Hematopoietic multipotent progenitor cell treated with erythropoietin and hydrocortisone succinate and interleukin-3 and kit ligand, for 8 days (in vitro differentiated cells): ENCODE measurements at regions not wholly inside any gene's neighbourhood (a gene's known extent, or its start where the extent isn't known, plus 50 kb on each side); places are given as distances from the start of the nearest gene placed in this dataset.

Source experiments
- DNase-seq: peaks from one replicate; pipeline ENCODE4 v3.0.0-alpha.2; 2015

- no peak for DNase-seq
Measured at GRCh38 chr3:30341079-30341478, 265.3 kb upstream of the TGFBR2 start.

- DNase-seq = no peak
Measured at GRCh38 chr3:30341851-30342250, 264.6 kb upstream of the TGFBR2 start.

DNA sequence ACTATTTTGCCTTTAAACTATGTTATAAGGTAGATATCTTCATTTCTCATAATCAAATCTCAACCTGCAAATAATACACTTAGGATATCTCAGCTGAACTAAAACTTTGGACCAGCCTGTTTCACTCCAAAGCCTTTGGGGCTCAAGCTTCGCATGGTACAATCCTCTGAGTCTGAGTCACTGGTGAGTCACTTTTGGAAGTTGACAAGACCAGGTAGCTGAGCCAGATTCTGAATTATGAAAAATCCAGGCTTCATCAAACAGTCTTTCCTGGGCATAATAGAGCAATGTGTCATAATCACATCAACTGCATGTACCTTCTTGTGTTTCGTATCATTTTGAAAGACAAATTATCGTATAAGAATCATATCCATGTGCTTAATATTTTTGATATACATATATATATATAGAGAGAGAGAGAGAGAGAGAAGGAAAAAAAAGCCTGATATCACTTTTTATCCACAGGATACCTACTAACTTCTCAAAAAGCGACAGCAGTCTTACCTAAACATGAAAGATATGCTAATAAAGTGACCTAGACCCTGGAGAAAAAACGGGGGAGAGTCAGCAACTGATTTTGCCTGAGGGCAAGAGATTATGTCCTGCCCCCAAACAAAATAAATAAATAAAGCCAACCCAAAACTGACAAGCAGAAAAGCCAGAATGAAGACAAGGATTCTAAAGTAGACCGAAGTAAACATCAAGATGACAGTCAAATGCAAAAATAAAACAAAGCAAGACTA is 263.9 kb upstream of the TGFBR2 start:
- DNase-seq = no peak

- DNase-seq = no peak
Measured at GRCh38 chr3:30343067-30343831, 263.2 kb upstream of the TGFBR2 start.

- DNase-seq = no peak
Measured at GRCh38 chr3:30343861-30344260, 262.5 kb upstream of the TGFBR2 start.

GRCh38 chr3:30344288-30344687 is 262.1 kb upstream of the TGFBR2 start:
- no peak for DNase-seq

DNA sequence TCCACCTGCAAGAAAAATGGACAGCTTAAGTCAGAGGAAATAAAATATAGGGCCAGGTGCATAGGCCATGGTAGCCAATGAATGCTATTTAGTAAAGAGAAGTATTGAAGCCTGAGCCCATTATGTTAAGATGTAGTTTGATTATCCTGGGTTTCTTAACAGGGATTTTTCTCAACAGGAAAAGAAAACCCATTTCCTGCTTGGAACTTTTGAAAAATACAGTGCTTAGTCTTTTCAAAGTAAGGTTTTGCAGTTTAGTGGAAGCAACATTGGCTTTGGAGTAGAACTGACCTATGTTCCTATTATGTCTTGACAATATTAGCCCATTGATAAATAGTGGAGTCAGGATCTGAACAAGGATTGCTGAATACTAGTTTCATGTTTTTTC is 259.5 kb upstream of the TGFBR2 start:
- DNase-seq = no peak

DNA sequence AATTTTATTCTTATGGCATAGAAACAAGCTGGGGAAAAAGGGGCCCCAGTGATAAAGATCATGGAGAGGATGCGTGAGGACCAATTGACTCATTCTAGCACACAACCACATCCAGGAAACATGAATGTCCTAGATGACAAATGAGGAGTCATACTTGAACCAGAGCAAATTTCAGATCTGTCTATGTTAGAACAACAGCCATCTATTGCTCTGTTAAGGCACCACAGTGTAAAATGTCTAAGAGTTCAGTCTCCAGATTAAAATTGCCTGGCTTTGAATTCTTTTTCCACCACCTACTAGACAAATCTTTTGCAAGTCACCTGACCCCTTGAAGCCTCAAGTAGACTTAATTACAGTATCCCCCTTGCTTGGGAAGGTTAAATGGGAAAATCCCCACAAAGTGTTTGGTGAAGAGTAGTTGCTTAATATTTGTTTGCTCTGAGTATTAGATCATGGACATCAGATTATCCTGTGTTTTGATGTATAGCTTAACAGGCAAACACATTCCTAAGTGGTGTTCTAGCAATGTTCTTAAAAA is 258.7 kb upstream of the TGFBR2 start:
- DNase-seq = no peak

- no peak for DNase-seq
Measured at GRCh38 chr3:30349507-30349906, 256.9 kb upstream of the TGFBR2 start.

DNA sequence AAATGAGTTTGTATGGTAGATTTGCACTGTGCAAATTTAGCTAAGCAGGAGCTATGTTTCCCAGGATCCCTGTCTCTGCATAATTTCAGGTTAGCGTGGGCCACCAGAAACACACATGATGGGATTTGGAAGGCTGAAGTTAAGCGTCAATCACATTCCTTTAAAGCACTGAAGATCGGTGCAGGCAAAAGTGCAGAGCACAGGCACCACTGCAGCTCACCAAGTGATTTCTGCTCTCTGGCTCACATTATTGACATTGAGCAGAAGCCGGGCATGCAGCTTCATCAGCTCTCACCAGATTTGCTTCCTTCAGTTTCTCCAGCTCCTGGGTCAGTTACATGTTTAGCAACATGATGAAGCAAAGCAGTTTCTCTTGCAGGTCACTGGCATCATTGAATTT is 256.4 kb upstream of the TGFBR2 start:
- DNase-seq = no peak

GRCh38 chr3:30350901-30351300 is 255.5 kb upstream of the TGFBR2 start:
- no peak for DNase-seq

- no peak for DNase-seq
Measured at GRCh38 chr3:30352410-30353318, 253.7 kb upstream of the TGFBR2 start.

DNA sequence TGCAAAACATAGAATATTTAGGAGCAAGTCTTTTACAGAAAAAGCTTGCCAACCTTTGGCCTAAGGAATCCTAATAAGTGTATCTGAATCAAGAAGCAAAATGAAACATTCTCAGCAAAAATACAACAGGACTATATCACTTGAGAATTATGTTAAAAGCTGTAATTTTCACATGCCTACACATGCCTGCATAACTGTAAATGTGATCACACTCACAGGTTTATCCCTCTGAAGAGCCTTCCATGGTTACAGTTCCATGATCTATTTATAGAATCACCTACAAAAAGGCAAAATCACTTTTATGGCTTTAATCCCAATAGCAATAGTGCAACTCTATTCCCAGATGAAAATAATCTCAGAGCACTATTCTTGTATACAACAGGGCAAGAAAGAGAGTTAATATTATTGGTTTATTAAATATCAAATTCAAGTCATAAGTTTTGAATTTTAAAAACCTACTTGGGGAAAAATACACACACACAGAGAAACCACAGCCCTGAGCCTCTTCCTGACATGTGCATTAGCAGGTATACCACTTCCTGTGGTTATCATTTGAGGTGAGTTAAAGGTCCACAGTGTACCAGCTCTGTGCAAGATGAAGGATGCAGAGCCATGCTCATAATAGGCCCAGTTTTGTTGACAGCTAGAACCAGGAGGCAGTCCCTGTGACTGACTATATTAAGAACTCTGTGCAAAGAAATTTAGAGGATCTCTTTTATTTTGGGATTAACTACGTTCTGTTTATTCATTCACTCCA is 252.5 kb upstream of the TGFBR2 start:
- DNase-seq = no peak

DNA sequence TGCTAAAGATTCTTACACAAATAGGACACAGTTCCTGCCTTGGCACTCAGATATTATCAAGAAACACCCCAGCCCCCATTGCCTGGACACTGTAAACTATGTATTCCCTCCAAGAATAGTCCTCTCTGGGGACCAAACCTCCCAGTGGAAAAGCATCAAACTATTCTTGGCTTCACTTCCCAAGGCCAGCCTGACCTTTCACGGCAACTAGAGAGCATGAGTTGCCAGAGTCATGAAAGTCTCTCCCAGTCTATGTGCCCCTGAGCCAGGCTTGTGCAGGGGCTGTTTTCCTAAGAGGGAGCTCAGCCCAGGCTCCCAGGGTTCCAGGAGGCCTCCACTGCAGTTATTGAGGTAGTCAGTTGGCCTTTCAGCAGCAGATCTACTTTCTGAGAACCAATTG is 251.9 kb upstream of the TGFBR2 start:
- no peak for DNase-seq

DNA sequence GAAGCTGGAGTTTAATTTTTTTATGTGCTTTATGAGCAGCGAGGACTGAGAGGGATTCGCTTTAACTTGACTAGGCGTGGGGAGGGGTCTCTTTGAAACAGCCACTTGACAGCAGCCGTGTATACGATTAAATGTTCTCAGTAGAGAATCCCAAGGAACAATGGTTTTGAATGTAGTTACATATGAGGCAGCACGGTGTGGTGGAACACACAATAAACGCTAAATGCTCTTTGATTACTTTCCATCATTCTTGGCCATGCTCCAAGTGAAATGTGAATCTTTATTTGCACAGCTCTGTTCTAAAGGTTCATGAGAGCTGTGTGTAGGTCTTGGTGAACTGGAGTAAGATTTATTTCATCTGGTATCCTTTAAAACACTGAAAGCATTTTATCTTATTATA is 251.4 kb upstream of the TGFBR2 start:
- no peak for DNase-seq

DNA sequence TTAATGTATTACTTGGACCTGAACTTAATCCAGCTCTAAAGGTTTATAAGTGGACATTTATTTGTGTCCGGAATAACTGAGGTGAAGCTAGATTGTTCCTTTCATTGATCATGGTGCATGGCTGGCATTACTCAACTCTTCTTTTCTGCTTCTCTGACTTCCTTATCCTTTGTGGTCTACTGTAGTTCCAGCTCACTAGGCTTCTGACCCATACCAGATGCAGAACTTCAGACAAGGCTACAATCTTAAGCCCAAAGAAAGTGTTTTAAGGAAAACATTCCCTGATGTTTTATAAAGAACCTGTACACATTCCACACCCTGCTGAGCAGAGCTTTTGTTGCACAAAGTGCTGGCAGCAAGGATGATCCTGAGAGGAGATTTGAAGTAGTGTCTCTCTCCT is 250.8 kb upstream of the TGFBR2 start:
- DNase-seq = no peak

DNA sequence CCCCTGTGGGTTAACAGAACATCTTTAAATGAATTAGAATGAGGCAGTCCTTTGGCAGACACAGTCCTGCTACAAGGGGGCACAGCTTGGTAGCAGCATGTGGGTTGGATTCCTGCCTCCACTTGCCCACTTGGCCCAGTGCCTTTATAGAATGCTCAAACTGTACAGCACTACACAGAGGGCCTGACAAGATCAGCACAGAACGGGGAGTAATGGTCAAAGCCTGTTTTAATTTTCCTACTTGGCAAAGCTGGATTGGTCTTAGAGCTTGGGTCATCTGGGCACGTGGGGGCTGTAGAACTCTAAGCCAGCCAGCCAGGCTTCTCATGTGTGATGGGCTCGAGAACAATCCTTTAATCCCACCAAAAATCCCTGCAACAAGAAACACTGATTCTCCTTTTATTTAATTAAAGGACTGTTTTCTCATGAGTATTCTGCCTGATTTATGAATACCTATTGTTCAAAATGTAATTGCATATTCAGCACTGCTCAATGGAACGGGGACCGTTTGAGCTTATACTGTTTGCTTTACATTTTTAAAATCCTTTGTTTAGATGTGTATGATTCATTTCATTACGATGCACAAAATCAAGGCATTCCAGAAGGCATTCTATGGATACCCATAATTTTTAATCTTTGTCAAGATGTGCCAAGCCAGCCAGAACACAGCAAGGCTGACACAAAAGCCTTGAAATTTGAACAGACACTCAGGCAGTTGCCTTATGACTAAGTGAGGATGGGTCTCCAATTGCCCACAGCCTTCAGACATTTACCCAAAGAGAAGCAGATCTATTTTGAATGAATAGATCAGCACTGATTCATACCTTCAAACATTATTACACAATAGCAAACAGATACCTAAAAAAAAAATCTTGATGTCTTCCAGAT is 249.3 kb upstream of the TGFBR2 start:
- DNase-seq = no peak

DNA sequence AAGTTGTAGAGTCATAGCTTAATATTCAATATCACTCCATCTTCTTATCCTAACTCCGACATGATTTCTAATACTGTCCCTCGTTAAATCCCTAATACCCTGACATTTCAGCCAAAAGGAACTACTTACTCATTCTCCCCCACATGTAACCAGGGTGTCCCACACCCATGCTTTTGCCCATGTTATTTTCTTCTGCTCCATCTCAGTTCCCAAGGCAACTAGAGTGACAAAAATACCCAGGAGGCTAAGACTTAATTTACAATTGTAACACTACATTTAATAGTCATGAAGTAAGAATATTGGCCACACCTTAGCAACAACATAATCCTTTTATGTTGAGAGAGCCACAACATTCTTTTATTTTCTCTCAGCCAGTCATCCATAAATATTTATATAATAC is 248.5 kb upstream of the TGFBR2 start:
- DNase-seq = no peak

GRCh38 chr3:30358871-30359270 is 247.5 kb upstream of the TGFBR2 start:
- no peak for DNase-seq

DNA sequence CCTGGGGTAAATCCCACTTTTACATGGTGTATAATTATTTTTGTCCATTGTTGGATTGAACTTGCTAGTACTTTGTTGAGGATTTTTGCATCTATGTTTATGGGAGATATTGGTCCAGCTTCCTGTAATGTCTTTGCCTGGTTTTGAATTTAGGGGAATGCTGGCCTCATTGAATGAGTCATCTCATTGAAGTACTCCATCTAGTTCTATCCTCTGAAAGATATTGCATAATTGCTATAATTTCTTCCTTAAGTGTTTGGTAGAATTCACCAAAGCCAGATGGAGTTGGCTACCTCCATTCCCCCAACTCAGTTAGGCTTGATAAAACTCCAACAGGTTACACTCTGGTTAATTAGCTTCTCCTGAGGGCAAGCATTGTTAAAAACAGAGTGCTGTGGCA is 237.4 kb upstream of the TGFBR2 start:
- no peak for DNase-seq

- DNase-seq = no peak
Measured at GRCh38 chr3:30370681-30371271, 235.6 kb upstream of the TGFBR2 start.
